ENCODE measurements at regions not wholly inside any gene's neighbourhood (a gene's known extent, or its start where the extent isn't known, plus 50 kb on each side); places are given as distances from the start of the nearest gene placed in this dataset.

DNA sequence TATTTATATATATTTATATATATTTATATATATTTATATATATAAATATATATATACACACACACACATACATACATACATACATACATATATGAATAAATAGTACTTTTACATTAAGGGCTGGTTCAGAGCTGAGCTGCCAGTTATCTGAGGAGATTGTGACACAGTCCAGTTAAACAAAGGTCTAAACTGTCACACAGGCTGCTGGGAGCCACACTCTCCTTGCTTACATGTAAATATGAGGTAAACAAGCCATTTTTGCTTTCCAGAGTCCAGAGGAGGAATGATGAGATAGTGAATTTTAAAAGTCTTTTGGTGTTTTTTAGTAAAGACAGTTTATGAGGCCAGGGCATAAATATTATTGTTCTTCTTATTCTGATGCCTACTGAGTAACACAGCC is 377.5 kb upstream of the PIK3C3 start:
- DNase-seq (ENCODE audit: low spot score in 2 of 2) (no peak), ATAC-seq (no peak)
- Mint-ChIP-seq H3K36me3 (no peaks in the 10 kb centered on the region), H3K9me3 (peaks cover 5 to 15% of the 10 kb centered on the region in 2 donors), H3K27ac (no peak overlapping the region)

DNA sequence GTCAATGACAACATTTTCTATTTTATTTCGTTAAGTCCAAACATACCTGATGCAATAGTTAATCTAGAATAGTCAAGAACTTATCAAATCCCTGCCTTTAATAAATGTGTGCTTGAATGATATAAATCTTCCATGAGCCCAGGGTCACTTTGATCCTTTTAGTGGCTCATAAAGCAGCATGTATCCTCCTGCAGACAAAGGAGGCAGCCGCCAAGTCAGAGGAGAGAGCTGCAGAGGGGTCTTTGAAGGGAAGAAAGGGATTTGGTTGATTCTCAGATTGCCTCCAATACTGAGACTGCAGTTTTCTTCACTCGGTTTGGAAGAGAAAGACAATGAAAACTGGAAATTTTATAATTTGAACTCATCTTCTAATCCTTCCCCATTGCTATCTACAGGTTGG is 378.4 kb upstream of the PIK3C3 start:
- peaks cover 2 to 12% of the 10 kb centered on the region in 2 donors for H3K9me3 Mint-ChIP-seq

DNA sequence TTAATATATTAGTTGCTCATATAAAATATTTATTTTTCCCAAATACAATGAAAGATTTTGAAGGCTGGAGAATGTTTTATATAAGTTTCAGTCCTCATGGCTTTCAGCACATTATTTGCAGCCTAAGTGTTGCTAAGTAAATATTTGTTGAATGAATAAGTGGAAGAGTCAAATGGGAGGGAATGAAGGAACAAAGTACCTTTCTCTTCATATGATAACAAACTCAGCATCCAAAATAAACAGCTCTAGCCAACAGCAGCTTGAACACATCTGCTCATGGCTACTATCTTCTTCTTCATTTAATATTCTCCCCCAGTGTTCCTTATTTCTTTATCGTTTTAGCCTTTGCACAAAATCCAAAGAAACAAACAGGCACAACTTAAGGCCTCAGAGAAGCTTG is 385.2 kb upstream of the PIK3C3 start:
- no peak for ATAC-seq
- H3K9me3 Mint-ChIP-seq, result peaks cover 5 to 10% of the 10 kb centered on the region in 2 donors
- DNase-seq (ENCODE audit: low spot score in 2 of 2), result no peak
- H3K27ac Mint-ChIP-seq, result no peak overlapping the region
- H3K36me3 Mint-ChIP-seq, result no peaks in the 10 kb centered on the region

More for the DNA sequence above, 378.4 kb upstream of the PIK3C3 start:
- Mint-ChIP-seq H3K36me3 (no peaks in the 10 kb centered on the region), H3K27ac (no peak overlapping the region)
- DNase-seq (ENCODE audit: low spot score in 2 of 2) (no peak), ATAC-seq (no peak)

DNA sequence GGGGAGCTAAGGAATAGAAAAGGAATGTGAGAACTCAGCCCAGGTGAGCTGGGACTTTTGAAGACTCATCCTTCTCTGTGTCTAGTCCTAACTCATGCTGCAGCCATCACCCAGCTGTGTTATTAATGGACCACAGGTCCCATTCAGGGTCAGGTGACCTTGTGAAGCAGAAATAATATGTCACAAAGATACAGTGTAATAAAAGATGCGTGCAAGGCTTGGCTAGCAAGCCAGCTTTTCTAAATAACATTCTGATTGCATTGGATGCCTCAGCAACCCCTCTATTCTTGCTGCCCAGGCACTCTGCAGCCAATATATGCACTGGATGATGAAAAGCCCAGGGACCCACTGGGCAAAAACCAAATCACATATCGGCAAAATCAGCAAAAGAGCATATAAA is 393.1 kb upstream of the PIK3C3 start:
- ATAC-seq, result no peak
- H3K36me3 Mint-ChIP-seq, result no peaks in the 10 kb centered on the region
- H3K27ac Mint-ChIP-seq, result no peak overlapping the region
- DNase-seq (ENCODE audit: low spot score in 2 of 2), result no peak
- peaks cover 3 to 4% of the 10 kb centered on the region in 2 donors for H3K9me3 Mint-ChIP-seq

DNA sequence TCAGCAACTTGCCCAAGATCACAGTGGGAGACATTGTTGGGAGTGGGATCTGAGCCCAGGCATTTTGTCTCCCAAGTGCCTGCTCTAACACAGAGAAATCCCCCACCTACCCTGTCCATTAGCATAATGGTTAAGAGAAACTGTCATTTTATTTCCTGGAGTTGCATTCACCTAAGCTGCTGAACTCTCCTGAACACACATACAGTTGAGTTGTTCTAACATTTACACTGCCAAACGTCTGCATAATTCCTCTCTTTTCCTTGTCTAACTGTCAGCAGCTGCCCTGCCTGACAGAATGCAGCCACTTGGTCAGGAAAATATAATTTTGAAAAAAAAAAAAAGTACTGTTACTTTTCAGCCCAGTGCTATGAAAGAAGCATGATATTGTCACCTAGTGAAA is 396.3 kb upstream of the PIK3C3 start:
- Mint-ChIP-seq H3K9me3 (peaks cover 1 to 8% of the 10 kb centered on the region in 2 donors), H3K36me3 (no peaks in the 10 kb centered on the region), H3K27ac (no peak overlapping the region)
- no peak for DNase-seq (ENCODE audit: low spot score in 2 of 2)
- ATAC-seq, result no peak

DNA sequence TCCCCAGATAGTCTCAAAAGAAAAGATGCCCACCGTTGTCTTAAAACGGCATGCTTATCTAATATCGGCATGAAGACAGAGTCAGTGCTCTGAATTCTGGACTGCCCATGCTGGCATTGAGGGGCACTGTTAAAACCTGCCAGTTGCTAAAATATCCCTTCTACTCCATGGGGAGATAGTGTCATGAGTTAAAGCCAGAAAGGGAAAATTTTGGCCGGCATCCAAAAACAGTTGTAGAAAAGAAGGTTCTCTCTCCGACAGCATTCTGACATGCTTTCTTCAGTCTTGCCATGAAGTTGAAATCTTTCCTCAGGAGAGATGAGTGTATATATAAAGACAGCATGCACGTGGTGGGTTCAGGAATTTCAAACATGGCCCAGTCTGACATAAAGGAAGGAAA is 401.3 kb upstream of the PIK3C3 start:
- Mint-ChIP-seq H3K27ac (no peak overlapping the region), H3K9me3 (peaks cover 10 to 16% of the 10 kb centered on the region in 2 donors), H3K36me3 (no peaks in the 10 kb centered on the region)
- DNase-seq (ENCODE audit: low spot score in 2 of 2), result no peak
- ATAC-seq, result no peak

DNA sequence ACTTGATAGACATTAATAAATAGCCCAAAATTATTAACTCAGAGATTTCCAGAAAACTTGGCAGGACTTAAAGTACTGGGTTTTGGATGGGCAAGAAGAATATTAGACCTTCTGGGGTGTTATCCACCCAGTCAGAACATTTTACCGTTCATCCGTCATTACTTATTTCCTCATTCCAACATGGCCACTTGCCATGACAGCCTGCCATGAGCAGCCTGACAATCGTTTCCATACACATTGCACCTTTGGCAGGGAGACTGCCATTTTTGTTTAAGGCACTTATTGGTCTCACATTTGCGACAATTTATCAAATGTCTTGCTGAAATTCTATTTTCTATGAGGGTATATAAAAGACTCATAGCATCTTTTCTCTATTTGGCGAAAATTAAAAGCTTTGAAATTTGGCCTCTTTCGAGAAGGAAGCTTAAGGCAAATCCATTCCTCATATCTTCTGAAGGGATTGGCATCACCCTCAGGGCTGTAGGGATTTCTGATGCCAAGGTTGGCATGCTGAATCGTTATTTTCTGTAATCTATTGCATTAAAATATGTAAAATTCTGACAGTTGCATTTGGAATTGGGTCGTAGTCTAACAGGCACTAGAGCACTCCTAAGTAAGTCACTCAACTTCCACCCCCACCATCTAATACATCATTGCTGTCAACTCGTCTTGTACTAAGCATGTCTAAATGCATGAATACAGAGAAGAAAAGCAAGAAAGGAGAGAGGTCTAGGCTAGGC is 406.3 kb upstream of the PIK3C3 start:
- Mint-ChIP-seq H3K9me3 (peaks cover 8 to 11% of the 10 kb centered on the region in 2 donors), H3K27ac (no peak overlapping the region), H3K36me3 (no peaks in the 10 kb centered on the region)
- ATAC-seq (no peak), DNase-seq (ENCODE audit: low spot score in 2 of 2) (no peak)

DNA sequence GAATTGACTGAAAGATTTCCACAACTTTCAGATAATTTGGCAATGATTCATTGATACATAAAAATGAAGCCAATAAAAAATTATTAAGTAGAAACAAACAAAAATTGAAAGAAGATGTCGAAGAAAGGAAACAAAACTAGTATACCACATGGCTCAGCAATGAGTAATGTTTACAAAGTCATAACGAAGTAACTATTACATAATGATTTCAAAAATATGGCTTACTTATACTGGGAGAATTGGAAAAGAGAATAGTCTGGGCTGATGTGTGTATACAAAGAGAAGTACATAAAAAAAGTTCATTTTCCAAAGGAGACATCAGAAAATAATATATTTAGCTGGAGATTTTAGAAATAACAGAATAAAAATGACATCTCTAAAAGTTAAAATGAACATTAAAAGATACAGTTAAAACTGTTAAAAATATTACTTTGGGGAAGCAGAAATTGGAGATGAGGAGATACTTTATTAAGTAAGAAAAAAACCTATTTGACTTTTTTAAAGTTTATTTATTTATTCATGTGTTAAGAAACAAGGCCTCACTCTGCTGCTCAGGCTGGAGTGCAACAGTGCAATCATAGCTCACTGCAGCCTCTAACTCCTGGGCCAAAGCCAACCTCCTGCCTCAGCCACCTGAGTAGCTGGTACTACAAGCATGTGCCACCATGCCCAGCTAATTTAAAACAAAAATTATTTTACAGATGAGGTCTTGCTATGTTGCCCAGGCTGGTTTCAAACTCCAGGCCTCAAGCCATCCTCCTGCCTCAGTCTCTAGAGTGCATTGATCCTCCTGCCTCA is 409.7 kb upstream of the PIK3C3 start:
- no peaks in the 10 kb centered on the region for H3K36me3 Mint-ChIP-seq
- DNase-seq (ENCODE audit: low spot score in 2 of 2), result no peak
- H3K9me3 Mint-ChIP-seq, result peaks cover 8 to 11% of the 10 kb centered on the region in 2 donors
- no peak overlapping the region for H3K27ac Mint-ChIP-seq
- ATAC-seq, result no peak

DNA sequence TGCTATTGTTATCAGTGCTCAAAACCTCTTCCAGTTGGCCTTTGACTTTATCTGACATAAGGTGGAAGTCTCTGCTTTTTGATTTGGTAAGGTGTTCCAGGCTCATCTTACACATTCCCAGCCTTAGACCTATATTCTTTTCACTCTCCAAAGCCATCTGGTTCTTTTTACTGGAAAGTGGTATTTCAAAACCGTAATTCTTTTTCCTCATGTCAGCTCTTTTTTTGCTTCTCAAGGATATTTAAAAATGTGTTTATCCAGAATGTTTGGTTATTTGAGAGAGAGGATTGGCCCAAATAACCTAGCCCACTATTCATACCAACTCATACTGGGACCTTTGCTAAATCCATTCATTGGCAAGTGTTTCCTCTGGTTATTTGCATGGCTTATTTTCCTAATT is 411.2 kb upstream of the PIK3C3 start:
- Mint-ChIP-seq H3K36me3 (peaks cover 0 to 4% of the 10 kb centered on the region in 2 donors), H3K27ac (no peak overlapping the region), H3K9me3 (peaks cover 7 to 16% of the 10 kb centered on the region in 2 donors)
- ATAC-seq (no peak), DNase-seq (ENCODE audit: low spot score in 2 of 2) (no peak)

DNA sequence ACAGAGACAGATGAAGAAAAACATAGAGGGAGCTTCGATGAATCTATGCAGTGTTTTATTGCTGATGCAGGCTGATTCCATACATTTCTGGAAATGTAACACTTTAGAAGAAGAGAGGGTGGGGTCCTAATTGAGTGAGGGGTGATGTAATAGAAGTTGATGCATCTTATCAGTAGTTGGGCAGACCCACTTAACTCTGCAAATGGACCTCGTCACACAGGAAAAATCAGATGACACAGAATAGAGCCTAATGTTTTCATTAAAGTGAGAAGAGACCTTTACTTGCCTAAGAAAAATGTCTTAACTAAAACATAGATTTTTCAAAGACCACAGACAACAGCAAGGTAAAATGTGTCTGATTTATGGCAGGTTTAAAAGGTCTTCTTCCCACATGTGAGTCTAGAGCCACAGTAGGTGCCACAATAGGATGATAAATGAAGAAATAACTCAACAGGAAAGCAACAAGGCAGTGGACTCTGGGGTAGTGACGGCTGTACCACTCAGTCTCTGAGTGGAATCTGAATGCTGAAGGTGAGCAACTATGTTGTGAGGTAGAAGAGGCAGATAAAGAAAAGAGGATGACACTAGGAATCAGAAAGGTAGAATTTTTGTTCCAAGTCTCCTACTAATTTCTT is 414.7 kb upstream of the PIK3C3 start:
- peaks cover 0 to 4% of the 10 kb centered on the region in 2 donors for H3K36me3 Mint-ChIP-seq
- DNase-seq (ENCODE audit: low spot score in 2 of 2) (no peak), ATAC-seq (no peak)
- peaks cover 9 to 16% of the 10 kb centered on the region in 2 donors for H3K9me3 Mint-ChIP-seq
- H3K27ac Mint-ChIP-seq, result no peak overlapping the region

DNA sequence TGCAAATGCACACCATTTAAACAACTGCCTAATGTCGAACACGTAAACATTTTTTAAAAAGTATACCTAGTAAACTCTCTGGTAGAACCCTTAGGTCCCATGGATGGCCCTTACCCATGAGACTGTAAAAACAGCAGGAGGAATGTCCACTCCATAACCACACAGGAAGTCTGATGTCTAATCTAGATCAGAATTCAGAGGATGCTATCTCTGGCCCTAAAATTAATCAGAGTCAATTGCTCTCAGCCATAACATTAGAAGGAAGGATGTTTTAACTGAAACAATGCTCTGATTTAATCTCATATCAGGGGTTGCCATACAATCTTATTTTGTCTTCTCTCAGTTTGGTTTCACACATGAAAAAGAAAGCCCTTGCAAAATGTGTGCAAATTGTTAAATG is 416.3 kb upstream of the PIK3C3 start:
- H3K36me3 Mint-ChIP-seq, result peaks cover 0 to 8% of the 10 kb centered on the region in 2 donors
- DNase-seq (ENCODE audit: low spot score in 2 of 2) (no peak), ATAC-seq (no peak)
- H3K27ac Mint-ChIP-seq, result no peak overlapping the region
- H3K9me3 Mint-ChIP-seq, result peaks cover 11 to 21% of the 10 kb centered on the region in 2 donors

DNA sequence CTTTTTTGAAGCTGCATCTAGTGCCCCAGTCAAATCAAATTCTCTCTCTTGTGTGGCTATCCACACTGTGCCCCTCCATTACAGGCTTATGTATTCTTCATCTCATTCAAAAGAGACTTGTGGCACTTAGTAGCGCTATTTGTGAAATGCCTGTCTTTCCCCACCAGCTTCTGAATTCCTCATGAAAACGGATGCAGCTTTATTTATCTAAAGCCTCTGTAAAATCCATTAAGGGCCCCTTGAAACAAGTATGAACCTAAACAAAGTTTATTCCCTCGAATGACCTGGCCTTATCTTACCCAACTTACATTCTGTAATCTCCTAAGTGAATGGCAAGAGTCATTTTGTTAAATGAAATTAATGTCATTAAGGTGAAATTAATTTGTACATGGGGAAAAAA is 417.4 kb upstream of the PIK3C3 start:
- peaks cover 0 to 8% of the 10 kb centered on the region in 2 donors for H3K36me3 Mint-ChIP-seq
- H3K27ac Mint-ChIP-seq, result no peak overlapping the region
- ATAC-seq (no peak), DNase-seq (ENCODE audit: low spot score in 2 of 2) (no peak)
- H3K9me3 Mint-ChIP-seq, result peaks cover 11 to 21% of the 10 kb centered on the region in 2 donors

DNA sequence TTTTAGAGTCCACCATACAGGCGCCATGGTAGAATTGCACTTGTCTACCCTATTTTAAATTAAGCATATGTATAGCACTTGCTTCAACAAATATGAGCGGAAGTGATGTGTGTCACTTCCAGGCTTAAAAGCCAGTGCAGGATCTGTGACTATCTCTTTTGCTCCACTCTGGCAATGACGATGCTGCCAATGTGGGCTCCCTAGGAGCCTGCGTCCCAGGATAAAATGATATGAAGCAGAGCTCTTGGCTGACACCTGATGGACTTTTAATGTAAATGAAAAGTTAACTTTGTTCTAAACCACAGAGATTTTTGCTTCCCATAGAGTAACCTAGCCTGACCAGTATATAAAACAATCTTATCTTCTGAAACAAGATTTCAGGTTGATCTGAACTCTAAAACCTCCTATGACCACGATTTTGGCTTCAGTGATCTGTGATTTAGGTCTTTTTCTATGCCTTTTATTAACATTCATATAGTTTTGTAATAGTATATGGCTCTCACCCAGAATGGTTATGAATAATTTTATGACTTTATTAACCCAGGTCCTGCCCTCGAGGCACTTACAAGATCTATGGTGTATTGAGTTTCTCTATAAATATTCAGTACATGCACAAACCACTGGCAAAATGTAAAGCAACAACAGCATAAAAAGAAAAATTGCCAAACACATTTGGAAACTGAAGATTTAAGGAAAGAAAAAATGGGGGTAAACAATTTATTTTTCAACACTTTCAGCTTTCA is 422.5 kb upstream of the PIK3C3 start:
- DNase-seq (ENCODE audit: low spot score in 2 of 2), result no peak
- Mint-ChIP-seq H3K27ac (no peak overlapping the region), H3K9me3 (peaks cover 11 to 12% of the 10 kb centered on the region in 2 donors), H3K36me3 (peaks cover 0 to 4% of the 10 kb centered on the region in 2 donors)
- ATAC-seq, result no peak

DNA sequence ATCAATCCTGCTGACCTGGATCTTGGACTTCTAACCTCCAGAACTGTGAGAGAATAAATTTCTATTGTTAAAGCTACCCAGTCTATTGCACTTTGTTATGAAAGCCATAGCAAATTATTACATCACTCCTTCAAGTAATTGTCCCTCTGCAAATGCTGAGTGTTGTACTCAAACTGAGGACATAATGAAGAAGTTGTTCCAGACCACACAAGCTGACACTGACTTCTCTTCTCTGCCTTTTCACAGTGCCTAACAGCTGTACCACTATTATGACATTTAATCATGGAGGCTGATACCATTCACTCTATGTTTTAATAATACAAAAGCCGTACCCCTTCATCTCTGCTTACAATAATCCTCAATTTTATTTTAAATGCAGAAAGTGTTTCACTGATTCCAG is 424.1 kb upstream of the PIK3C3 start:
- Mint-ChIP-seq H3K27ac (no peak overlapping the region), H3K36me3 (peaks cover 0 to 4% of the 10 kb centered on the region in 2 donors), H3K9me3 (peaks cover 12 to 16% of the 10 kb centered on the region in 2 donors)
- no peak for DNase-seq (ENCODE audit: low spot score in 2 of 2)
- no peak for ATAC-seq

DNA sequence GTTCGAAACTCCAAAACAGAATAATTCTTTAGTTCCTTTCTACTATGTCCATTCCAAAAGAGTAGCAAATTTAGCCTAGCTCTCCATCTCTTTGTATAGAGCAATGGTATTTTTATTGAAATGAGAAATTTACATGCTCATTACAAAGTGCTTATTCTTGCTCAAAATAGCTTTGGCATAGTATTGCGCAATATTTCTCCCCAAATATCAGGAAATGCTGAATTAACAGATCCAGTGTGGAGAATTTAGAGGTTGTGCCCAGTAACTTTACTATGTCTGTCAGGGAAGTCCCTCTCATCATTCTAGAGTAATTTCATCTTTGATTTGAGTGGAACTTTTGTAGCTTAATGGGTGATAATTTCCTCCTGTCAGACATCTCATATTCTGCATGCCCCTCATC is 425.9 kb upstream of the PIK3C3 start:
- DNase-seq (ENCODE audit: low spot score in 2 of 2), result no peak
- Mint-ChIP-seq H3K27ac (no peak overlapping the region), H3K36me3 (no peaks in the 10 kb centered on the region), H3K9me3 (peaks cover 9 to 11% of the 10 kb centered on the region in 2 donors)
- no peak for ATAC-seq

DNA sequence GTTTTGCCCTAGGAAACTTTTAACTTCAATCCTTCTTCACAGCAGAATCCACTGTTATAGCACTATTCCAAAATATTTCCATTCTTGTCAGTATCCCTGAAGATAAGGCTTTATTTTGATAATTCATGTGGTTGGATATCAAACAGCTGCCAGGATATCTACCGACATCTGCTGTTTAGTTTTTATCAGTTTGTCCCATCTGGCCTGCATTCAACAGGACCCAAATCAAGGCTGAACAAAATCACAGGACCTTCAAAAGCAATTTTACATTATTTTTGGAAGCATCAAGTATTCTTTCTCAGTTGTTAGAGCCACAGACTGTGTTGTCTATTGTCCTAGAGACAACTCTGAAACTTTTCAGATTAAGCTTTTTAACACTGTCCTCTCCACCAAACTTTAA is 429.0 kb upstream of the PIK3C3 start:
- H3K36me3 Mint-ChIP-seq, result no peaks in the 10 kb centered on the region
- H3K27ac Mint-ChIP-seq, result no peak overlapping the region
- H3K9me3 Mint-ChIP-seq, result peaks cover 11 to 19% of the 10 kb centered on the region in 2 donors
- ATAC-seq (no peak), DNase-seq (ENCODE audit: low spot score in 2 of 2) (no peak)

All from activated naive CD4-positive, alpha-beta T cell treated with anti-CD3 and anti-CD28 coated beads, Interleukin-2, amount 50 U/mL, for 72 hours (primary cell).